Mucosa of rectum (tissue), 2 donors: ENCODE measurements at regions not wholly inside any gene's neighbourhood (a gene's known extent, or its start where the extent isn't known, plus 50 kb on each side); places are given as distances from the start of the nearest gene placed in this dataset.

Experiments used
- H3K27ac ChIP-seq, 2 donors: one replicate each; pipeline ENCODE4 v1.7.0; 2013; ENCODE audit warnings: inconsistent platforms in 2 of 2, low read depth in 2 of 2, low read length in 2 of 2
- H3K27me3 ChIP-seq, 2 donors: one replicate each; pipeline ENCODE4 v1.7.0; 2013; ENCODE audit warnings: low read length in 2 of 2; ENCODE audit not compliant: control insufficient read depth in 2 of 2, insufficient read depth in 2 of 2
- H3K36me3 ChIP-seq, 2 donors: one replicate each; pipeline ENCODE4 v1.7.0; 2013; ENCODE audit warnings: low read length in 2 of 2; ENCODE audit not compliant: control insufficient read depth in 2 of 2, insufficient read depth in 2 of 2
- H3K4me1 ChIP-seq, 2 donors: one replicate each; pipeline ENCODE4 v1.7.0; 2013; ENCODE audit warnings: low read length in 2 of 2, mild to moderate bottlenecking in 1 of 2; ENCODE audit not compliant: control insufficient read depth in 2 of 2, insufficient read depth in 2 of 2
- H3K4me3 ChIP-seq, 2 donors: one replicate each; pipeline ENCODE4 v1.7.0; 2013; ENCODE audit warnings: low read length in 2 of 2
- H3K9ac ChIP-seq, 2 donors: one replicate each; pipeline ENCODE4 v1.7.0; 2013; ENCODE audit warnings: low read length in 2 of 2, low read depth in 1 of 2, mild to moderate bottlenecking in 1 of 2
- H3K9me3 ChIP-seq, 2 donors: one replicate each; pipeline ENCODE4 v1.7.0; 2013; ENCODE audit warnings: low read length in 2 of 2; ENCODE audit not compliant: control insufficient read depth in 2 of 2
- donor health status: healthy.
- donor health status: Normal muscosa, but diverticular disease.

- H3K27me3 ChIP-seq, result no peaks in the 10 kb centered on the region
- no peak overlapping the region for H3K4me3 ChIP-seq
These were observed 184.2 kb upstream of the CDYL start for GRCh38 chr6:4592026-4592425.

GRCh38 chr6:4591218-4591617 is 185.0 kb upstream of the CDYL start:
- H3K9ac ChIP-seq, result no peak overlapping the region
- H3K36me3 ChIP-seq, result no peaks in the 10 kb centered on the region
- no peak overlapping the region for H3K27ac ChIP-seq
- H3K9me3 ChIP-seq, result no peaks in the 10 kb centered on the region
- no peak overlapping the region for H3K4me3 ChIP-seq
- no peaks in the 10 kb centered on the region for H3K27me3 ChIP-seq
- no peaks in the 10 kb centered on the region for H3K4me1 ChIP-seq

More at GRCh38 chr6:4592026-4592425, 184.2 kb upstream of the CDYL start:
- Histone ChIP-seq H3K36me3 (no peaks in the 10 kb centered on the region), H3K27ac (no peak overlapping the region), H3K9me3 (no peaks in the 10 kb centered on the region), H3K4me1 (no peaks in the 10 kb centered on the region), H3K9ac (no peak overlapping the region)

- H3K36me3 ChIP-seq, result no peaks in the 10 kb centered on the region
- no peaks in the 10 kb centered on the region for H3K9me3 ChIP-seq
- no peak overlapping the region for H3K27ac ChIP-seq
- no peaks in the 10 kb centered on the region for H3K4me1 ChIP-seq
- no peak overlapping the region for H3K9ac ChIP-seq
- H3K27me3 ChIP-seq, result no peaks in the 10 kb centered on the region
- no peak overlapping the region for H3K4me3 ChIP-seq
These were observed 186.9 kb upstream of the CDYL start for GRCh38 chr6:4589295-4589694.

- Histone ChIP-seq H3K27ac (no peak overlapping the region), H3K9me3 (no peaks in the 10 kb centered on the region), H3K9ac (no peak overlapping the region), H3K4me3 (no peak overlapping the region), H3K4me1 (no peaks in the 10 kb centered on the region), H3K27me3 (no peaks in the 10 kb centered on the region), H3K36me3 (no peaks in the 10 kb centered on the region)
These were observed 187.6 kb upstream of the CDYL start for GRCh38 chr6:4588581-4588980.

GRCh38 chr6:4588163-4588562 is 188.0 kb upstream of the CDYL start:
- Histone ChIP-seq H3K36me3 (no peaks in the 10 kb centered on the region), H3K4me3 (no peak overlapping the region), H3K27me3 (no peaks in the 10 kb centered on the region), H3K9ac (no peak overlapping the region), H3K9me3 (no peaks in the 10 kb centered on the region), H3K4me1 (no peaks in the 10 kb centered on the region), H3K27ac (no peak overlapping the region)

GRCh38 chr6:4587171-4587570 is 189.0 kb upstream of the CDYL start:
- H3K27ac ChIP-seq, result no peak overlapping the region
- H3K9me3 ChIP-seq, result no peaks in the 10 kb centered on the region
- no peak overlapping the region for H3K9ac ChIP-seq
- no peak overlapping the region for H3K4me3 ChIP-seq
- H3K27me3 ChIP-seq, result no peaks in the 10 kb centered on the region
- H3K4me1 ChIP-seq, result no peaks in the 10 kb centered on the region
- H3K36me3 ChIP-seq, result no peaks in the 10 kb centered on the region

- Histone ChIP-seq H3K4me3 (no peak overlapping the region), H3K27me3 (no peaks in the 10 kb centered on the region), H3K4me1 (no peaks in the 10 kb centered on the region), H3K27ac (no peak overlapping the region), H3K9me3 (no peaks in the 10 kb centered on the region), H3K9ac (no peak overlapping the region), H3K36me3 (no peaks in the 10 kb centered on the region)
These were observed 189.7 kb upstream of the CDYL start for GRCh38 chr6:4586469-4586859.

GRCh38 chr6:4585682-4586468 is 190.3 kb upstream of the CDYL start:
- no peaks in the 10 kb centered on the region for H3K36me3 ChIP-seq
- H3K27ac ChIP-seq, result no peak overlapping the region
- H3K27me3 ChIP-seq, result no peaks in the 10 kb centered on the region
- H3K4me1 ChIP-seq, result no peaks in the 10 kb centered on the region
- no peak overlapping the region for H3K4me3 ChIP-seq
- H3K9ac ChIP-seq, result no peak overlapping the region
- no peaks in the 10 kb centered on the region for H3K9me3 ChIP-seq

GRCh38 chr6:4584801-4585200 is 191.4 kb upstream of the CDYL start:
- Histone ChIP-seq H3K4me3 (no peak overlapping the region), H3K9ac (no peak overlapping the region), H3K27me3 (no peaks in the 10 kb centered on the region), H3K27ac (no peak overlapping the region), H3K9me3 (no peaks in the 10 kb centered on the region), H3K4me1 (no peaks in the 10 kb centered on the region), H3K36me3 (no peaks in the 10 kb centered on the region)

- H3K27ac ChIP-seq, result no peak overlapping the region
- no peak overlapping the region for H3K4me3 ChIP-seq
- H3K36me3 ChIP-seq, result no peaks in the 10 kb centered on the region
- no peaks in the 10 kb centered on the region for H3K4me1 ChIP-seq
- H3K9me3 ChIP-seq, result no peaks in the 10 kb centered on the region
- H3K27me3 ChIP-seq, result no peaks in the 10 kb centered on the region
- no peak overlapping the region for H3K9ac ChIP-seq
These were observed 193.4 kb upstream of the CDYL start for GRCh38 chr6:4582506-4583417.
